Esophagus squamous epithelium (tissue), 5 donors: ENCODE measurements at regions not wholly inside any gene's neighbourhood (a gene's known extent, or its start where the extent isn't known, plus 50 kb on each side); places are given as distances from the start of the nearest gene placed in this dataset.
"Not testable (repeated sequence)": the region's sequence is repeated elsewhere in the genome, so short reads cannot be mapped to it uniquely, and the experiment has no call there.

Experiments used
- DNase-seq: peaks from one replicate; lab custom pipeline; 2025; lab: John Stamatoyannopoulos, UW
- H3K27ac ChIP-seq, 4 donors: fragments of 200-600 bp; sonication (generic); one replicate each; pipeline ENCODE4 v1.5.1; 2016 to 2019; ENCODE audit warnings: mild to moderate bottlenecking in 1 of 4
- H3K27me3 ChIP-seq, 4 donors: fragments of 200-600 bp; sonication (generic); 1 replicate in 3 of 4; 2 replicates in 1 of 4; pipeline versions ENCODE4 v1.5.1 to v1.6.0; 2017 to 2021; ENCODE audit warnings: antibody characterized with exemption in 1 of 4
- H3K36me3 ChIP-seq, 3 donors: fragments of 200-600 bp; sonication (generic); one replicate each; pipeline ENCODE4 v1.5.1; 2016 to 2019
- H3K4me1 ChIP-seq, 3 donors: fragments of 200-600 bp; sonication (generic); one replicate each; pipeline ENCODE4 v1.5.1; 2017 to 2019
- H3K4me3 ChIP-seq, 4 donors: fragments of 200-600 bp; sonication (generic); 1 replicate in 3 of 4; 2 replicates in 1 of 4; pipeline ENCODE4 v1.5.1; 2016 to 2019; ENCODE audit warnings: mild to moderate bottlenecking in 2 of 4, moderate library complexity in 1 of 4
- H3K9me3 ChIP-seq, 3 donors: fragments of 200-600 bp; sonication (generic); one replicate each; pipeline ENCODE4 v1.5.1; 2016 to 2019
- CTCF ChIP-seq, 6 experiments: fragments of 450-650 bp in 4 of 6; fragments of 200-600 bp in 2 of 6; sonication (generic) in 2 of 6; IDR thresholded peaks; one replicate each; pipeline ENCODE4 v1.5.1; 2016 to 2019; ENCODE audit warnings: antibody characterized with exemption in 6 of 6, mild to moderate bottlenecking in 4 of 6, moderate library complexity in 4 of 6
- POLR2A ChIP-seq, 4 donors: fragments of 450-650 bp; IDR thresholded peaks; one replicate each; pipeline ENCODE4 v1.6.1; 2017; ENCODE audit warnings: antibody characterized with exemption in 4 of 4, mild to moderate bottlenecking in 4 of 4, moderate library complexity in 3 of 4
- WGBS, 2 donors: methylation state at CpG; one replicate each; pipeline ENCODE4 v1.1.5; 2018; 5-methylcytosine and 5-hydroxymethylcytosine counted together
- intact Hi-C: fragments of 100-400 bp; cut with DNase I; formaldehyde crosslinking; loops from one replicate; pipeline ENCODE4 v1.15.0; 2022
- donor health status: DM: yes; HTN: yes; CAD: no.

GRCh38 chr2:129806317-129806716 is 173.1 kb upstream of the RAB6C start:
- H3K27me3 ChIP-seq = peaks cover 0 to 13% (median 0%) of the 10 kb centered on the region in 4 donors
- intact Hi-C loops = no loop called here
- no peaks in the 10 kb centered on the region for H3K36me3 ChIP-seq
- H3K27ac ChIP-seq = no peak overlapping the region
- no peaks in the 10 kb centered on the region for H3K4me1 ChIP-seq
- 76 to 78% methylated on average over 8 of the region's 8 CpGs for WGBS, 2 donors
- no peaks in the 10 kb centered on the region for H3K9me3 ChIP-seq
- H3K4me3 ChIP-seq = no peak overlapping the region
- DNase-seq = no peak
- TF ChIP-seq POLR2A (IDR thresholded peaks at IDR 0.05) = no peak
- no peak for TF ChIP-seq CTCF (IDR thresholded peaks at IDR 0.05)

DNA sequence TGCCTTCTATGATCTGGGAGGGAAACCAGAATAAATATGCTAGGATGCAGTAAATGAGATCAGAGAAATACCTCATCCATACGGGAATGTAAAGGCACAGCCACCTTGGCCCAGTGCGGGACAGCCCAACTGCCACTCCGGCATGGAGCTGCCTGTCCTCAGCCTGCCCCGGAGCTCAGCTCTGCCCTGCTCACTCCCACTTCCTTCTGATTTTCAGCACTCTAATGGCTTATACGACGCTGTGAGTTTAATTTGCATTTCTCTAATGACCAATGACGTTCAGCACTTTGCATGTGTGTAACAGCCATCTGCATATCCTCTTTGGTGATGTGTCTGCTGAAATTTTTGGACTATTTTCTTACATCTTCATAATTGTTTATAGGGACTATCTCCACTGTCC is 172.5 kb upstream of the RAB6C start:
- H3K27me3 ChIP-seq = peaks cover 0 to 13% (median 0%) of the 10 kb centered on the region in 4 donors
- WGBS, 2 donors = 68 to 75% methylated on average over 7 of the region's 7 CpGs
- intact Hi-C loops = no loop called here
- no peaks in the 10 kb centered on the region for H3K4me1 ChIP-seq
- no peak overlapping the region for H3K27ac ChIP-seq
- H3K4me3 ChIP-seq = no peak overlapping the region
- no peak for DNase-seq
- H3K36me3 ChIP-seq = no peaks in the 10 kb centered on the region
- H3K9me3 ChIP-seq = no peaks in the 10 kb centered on the region
- TF ChIP-seq CTCF (IDR thresholded peaks at IDR 0.05) = no peak
- TF ChIP-seq POLR2A (IDR thresholded peaks at IDR 0.05) = no peak

DNA sequence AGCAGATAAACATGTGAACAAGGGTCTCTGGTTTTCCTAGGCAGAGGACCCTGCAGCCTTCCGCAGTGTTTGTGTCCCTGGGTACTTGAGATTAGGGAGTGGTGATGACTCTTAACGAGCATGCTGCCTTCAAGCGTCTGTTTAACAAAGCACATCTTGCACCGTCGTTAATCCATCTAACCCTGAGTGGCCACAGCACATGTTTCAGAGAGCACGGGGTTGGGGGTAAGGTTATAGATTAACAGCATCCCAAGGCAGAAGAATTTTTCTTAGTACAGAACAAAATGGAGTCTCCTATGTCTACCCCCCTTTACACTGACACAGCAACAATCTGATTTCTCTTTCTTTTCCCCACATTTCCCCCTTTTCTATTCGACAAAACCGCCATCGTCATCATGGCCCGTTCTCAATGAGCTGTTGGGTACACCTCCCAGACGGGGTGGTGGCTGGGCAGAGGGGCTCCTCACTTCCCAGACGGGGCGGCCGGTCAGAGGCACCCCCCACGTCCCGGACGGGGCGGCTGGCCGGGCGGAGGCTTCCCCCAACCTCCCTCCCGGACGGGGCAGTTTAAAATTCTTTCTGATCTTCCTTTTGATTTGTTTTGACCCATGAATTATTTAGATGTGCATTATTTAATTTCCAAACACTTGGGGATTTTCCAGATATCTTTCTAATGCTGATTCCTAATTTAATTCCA is 171.7 kb upstream of the RAB6C start:
- H3K9me3 ChIP-seq, H3K36me3 ChIP-seq, H3K4me1 ChIP-seq, DNase-seq, H3K4me3 ChIP-seq, H3K27ac ChIP-seq, intact Hi-C loops: not testable (repeated sequence)
- H3K27me3 ChIP-seq = peaks cover 0 to 13% (median 0%) of the 10 kb centered on the region in 4 donors
- 74 to 77% methylated on average over 15 to 17 of the region's 22 CpGs for WGBS, 2 donors

DNA sequence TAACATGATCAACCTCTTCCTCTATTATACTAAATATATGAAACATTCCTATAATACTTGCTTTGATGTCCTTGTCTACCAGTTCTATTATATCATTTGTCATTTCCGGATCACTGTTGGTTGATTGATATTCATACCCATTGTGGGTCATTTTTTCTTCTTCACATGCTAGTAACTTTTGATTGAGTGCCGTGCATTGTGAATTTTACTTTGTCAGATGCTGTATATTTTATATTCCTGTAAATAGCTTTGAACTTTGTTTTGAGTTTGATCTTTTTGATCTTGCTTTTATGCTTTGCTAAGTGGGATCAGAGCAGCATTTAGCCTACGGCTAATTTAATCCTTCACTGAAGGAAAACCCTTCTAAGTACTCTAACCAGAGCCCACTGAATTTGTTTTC is 168.9 kb upstream of the RAB6C start:
- H3K4me3 ChIP-seq = no peak overlapping the region
- TF ChIP-seq POLR2A (IDR thresholded peaks at IDR 0.05) (no peak), CTCF (IDR thresholded peaks at IDR 0.05) (no peak)
- no peaks in the 10 kb centered on the region for H3K36me3 ChIP-seq
- intact Hi-C loops = no loop called here
- 46% methylated on average over 3 of the region's 3 CpGs for WGBS, 2 donors
- peaks cover 0 to 7% (median 3%) of the 10 kb centered on the region in 3 donors for H3K9me3 ChIP-seq
- no peak for DNase-seq
- H3K4me1 ChIP-seq = no peaks in the 10 kb centered on the region
- no peak overlapping the region for H3K27ac ChIP-seq
- peaks cover 0 to 4% (median 0%) of the 10 kb centered on the region in 4 donors for H3K27me3 ChIP-seq

DNA sequence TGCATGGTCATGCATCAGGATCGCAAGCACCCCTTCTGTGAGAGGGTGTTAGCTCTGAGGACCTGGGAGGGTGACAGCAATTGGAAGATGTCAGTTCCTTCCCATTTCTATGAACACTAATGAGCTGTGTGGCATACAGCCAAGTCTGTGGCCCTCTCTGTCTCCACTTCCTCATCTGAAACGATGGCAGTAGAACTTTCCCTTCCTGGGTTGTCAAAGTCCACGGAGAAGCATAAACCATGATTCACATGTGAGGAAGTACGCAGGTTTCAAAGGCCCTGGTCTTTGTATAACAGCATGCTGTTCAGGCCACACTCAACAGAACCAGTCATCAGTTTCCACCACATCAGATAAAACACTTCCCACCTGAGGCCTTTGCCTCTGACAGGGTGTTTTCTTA is 167.4 kb upstream of the RAB6C start:
- TF ChIP-seq CTCF (IDR thresholded peaks at IDR 0.05) (no peak), POLR2A (IDR thresholded peaks at IDR 0.05) (no peak)
- intact Hi-C loops = no loop called here
- no peak overlapping the region for H3K27ac ChIP-seq

More for the DNA sequence above, 167.4 kb upstream of the RAB6C start:
- peaks cover 0 to 4% (median 0%) of the 10 kb centered on the region in 4 donors for H3K27me3 ChIP-seq
- no peak for DNase-seq
- peaks cover 0 to 14% (median 8%) of the 10 kb centered on the region in 3 donors for H3K9me3 ChIP-seq
- WGBS, 2 donors = 54 to 57% methylated on average over 3 to 4 of the region's 4 CpGs
- H3K4me1 ChIP-seq = no peaks in the 10 kb centered on the region
- H3K4me3 ChIP-seq = no peak overlapping the region
- H3K36me3 ChIP-seq = no peaks in the 10 kb centered on the region
